HL-60 (cell line): ENCODE measurements at regions not wholly inside any gene's neighbourhood (a gene's known extent, or its start where the extent isn't known, plus 50 kb on each side); places are given as distances from the start of the nearest gene placed in this dataset.

Experiments used
- GABPA ChIP-seq: IDR thresholded peaks from 2 replicates; pipeline ENCODE4 v1.6.1; 2012; ENCODE audit warnings: low read depth
- POLR2AphosphoS5 ChIP-seq: IDR thresholded peaks from 2 replicates; pipeline ENCODE4 v1.6.1; 2012; ENCODE audit warnings: low read depth
- SPI1 ChIP-seq: IDR thresholded peaks from 2 replicates; pipeline ENCODE4 v1.6.1; 2012; ENCODE audit warnings: low read depth, mild to moderate bottlenecking, borderline replicate concordance
- TF ChIP-seq, protein P1 (sequence below): IDR thresholded peaks from one replicate; pipeline ENCODE4 v1.5.1; 2011; ENCODE audit warnings: low read length, control low read depth, inconsistent platforms; ENCODE audit not compliant: insufficient read depth
- TF ChIP-seq, protein P2 (sequence below): IDR thresholded peaks from 2 replicates; pipeline ENCODE4 v1.6.1; 2012; ENCODE audit warnings: low read depth; ENCODE audit not compliant: insufficient replicate concordance

GRCh38 chr12:59005193-59005955 is 85.1 kb upstream of the LRIG3 start:
- TF ChIP-seq, protein P1, sequence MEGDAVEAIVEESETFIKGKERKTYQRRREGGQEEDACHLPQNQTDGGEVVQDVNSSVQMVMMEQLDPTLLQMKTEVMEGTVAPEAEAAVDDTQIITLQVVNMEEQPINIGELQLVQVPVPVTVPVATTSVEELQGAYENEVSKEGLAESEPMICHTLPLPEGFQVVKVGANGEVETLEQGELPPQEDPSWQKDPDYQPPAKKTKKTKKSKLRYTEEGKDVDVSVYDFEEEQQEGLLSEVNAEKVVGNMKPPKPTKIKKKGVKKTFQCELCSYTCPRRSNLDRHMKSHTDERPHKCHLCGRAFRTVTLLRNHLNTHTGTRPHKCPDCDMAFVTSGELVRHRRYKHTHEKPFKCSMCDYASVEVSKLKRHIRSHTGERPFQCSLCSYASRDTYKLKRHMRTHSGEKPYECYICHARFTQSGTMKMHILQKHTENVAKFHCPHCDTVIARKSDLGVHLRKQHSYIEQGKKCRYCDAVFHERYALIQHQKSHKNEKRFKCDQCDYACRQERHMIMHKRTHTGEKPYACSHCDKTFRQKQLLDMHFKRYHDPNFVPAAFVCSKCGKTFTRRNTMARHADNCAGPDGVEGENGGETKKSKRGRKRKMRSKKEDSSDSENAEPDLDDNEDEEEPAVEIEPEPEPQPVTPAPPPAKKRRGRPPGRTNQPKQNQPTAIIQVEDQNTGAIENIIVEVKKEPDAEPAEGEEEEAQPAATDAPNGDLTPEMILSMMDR, result no peak
- TF ChIP-seq POLR2AphosphoS5 (no peak), GABPA (no peak), SPI1 (no peak)
- TF ChIP-seq, protein P2, sequence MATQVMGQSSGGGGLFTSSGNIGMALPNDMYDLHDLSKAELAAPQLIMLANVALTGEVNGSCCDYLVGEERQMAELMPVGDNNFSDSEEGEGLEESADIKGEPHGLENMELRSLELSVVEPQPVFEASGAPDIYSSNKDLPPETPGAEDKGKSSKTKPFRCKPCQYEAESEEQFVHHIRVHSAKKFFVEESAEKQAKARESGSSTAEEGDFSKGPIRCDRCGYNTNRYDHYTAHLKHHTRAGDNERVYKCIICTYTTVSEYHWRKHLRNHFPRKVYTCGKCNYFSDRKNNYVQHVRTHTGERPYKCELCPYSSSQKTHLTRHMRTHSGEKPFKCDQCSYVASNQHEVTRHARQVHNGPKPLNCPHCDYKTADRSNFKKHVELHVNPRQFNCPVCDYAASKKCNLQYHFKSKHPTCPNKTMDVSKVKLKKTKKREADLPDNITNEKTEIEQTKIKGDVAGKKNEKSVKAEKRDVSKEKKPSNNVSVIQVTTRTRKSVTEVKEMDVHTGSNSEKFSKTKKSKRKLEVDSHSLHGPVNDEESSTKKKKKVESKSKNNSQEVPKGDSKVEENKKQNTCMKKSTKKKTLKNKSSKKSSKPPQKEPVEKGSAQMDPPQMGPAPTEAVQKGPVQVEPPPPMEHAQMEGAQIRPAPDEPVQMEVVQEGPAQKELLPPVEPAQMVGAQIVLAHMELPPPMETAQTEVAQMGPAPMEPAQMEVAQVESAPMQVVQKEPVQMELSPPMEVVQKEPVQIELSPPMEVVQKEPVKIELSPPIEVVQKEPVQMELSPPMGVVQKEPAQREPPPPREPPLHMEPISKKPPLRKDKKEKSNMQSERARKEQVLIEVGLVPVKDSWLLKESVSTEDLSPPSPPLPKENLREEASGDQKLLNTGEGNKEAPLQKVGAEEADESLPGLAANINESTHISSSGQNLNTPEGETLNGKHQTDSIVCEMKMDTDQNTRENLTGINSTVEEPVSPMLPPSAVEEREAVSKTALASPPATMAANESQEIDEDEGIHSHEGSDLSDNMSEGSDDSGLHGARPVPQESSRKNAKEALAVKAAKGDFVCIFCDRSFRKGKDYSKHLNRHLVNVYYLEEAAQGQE, result no peak
